G401.6 (cell line): ENCODE measurements at regions not wholly inside any gene's neighbourhood (a gene's known extent, or its start where the extent isn't known, plus 50 kb on each side); places are given as distances from the start of the nearest gene placed in this dataset.
"Not testable (repeated sequence)": the region's sequence is repeated elsewhere in the genome, so short reads cannot be mapped to it uniquely, and the experiment has no call there.

Source experiments
- FAIRE-seq: peaks from 2 replicates; lab custom pipeline; 2012; peaks lifted over from hg19 to GRCh38; lab: Jason Lieb, UNC

- FAIRE-seq, result no peak
These were observed 115.1 kb downstream of the KCNRG start for GRCh38 chr13:50130123-50130946.

- no peak for FAIRE-seq
These were observed 117.0 kb downstream of the KCNRG start for GRCh38 chr13:50131920-50132903.

DNA sequence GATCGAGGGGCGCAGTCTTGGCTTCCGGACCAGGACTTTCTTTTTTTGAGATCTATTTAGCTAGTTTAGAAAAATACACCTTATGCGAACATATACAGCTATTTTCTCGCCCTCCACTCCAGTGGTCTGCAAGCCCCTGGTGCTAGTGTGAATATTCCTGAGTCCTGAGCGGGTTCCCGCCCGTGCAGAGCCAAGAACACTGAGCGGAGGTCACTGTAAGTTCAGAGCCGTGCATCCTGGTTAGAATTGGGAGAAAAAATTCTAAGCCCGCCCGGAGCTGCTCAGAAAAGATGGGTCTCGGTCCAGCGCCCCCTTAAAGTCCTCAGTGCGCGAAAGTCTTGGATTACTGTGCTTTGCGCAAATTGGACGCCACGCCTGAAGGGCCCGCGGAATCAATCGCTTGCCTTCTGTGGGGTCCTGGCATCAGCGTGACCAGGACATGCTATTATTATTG lies 117.7 kb downstream of the KCNRG start:
- FAIRE-seq, result no peak

DNA sequence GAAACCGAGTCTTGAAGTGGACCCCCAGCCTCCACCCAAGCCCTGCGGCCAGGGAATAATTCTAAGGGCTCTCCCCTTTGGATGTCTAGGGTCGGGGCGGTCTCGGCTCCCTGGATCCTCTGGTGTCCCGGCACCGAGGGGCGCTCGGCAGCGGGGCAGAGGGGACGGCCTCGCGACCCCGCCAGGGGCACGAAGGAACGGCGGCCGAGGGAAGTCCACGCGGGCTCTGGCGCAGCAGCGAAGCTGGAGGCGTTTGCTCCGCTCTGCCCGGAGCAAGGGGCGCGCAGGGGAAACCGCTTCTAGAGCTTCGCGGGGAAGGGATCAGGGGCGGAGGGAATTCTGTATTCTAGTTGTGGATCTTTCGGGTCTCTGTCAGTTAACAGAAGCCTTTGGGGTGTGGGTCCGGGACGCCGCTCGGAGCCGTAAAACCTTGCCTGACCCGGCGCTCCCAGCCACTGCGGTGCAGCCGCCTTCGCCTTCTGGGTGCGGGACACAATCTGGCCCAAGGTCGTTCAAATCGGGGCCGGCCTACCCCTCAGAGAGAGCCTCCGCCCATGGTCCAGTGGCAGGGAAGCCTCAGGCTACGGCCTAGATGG lies 118.2 kb downstream of the KCNRG start:
- no peak for FAIRE-seq

DNA sequence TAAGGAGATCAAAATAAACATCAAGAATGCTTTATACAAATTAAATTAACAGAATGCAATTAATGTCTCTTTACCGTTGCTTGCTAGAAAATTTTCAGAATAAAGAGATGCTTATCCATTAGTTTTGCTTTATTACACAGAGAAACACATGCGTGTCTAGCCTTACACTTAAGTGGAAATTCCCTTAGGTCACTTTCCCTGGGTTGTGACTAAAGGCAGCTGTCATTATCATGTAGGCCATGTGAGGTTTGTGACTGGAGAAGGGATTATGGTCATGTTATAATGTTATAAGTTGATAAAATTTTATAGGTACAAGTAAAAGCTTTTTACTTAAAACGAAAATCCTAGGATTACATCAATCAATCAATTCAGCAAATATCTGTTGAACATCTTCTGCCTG lies 121.0 kb downstream of the KCNRG start:
- FAIRE-seq, result no peak

DNA sequence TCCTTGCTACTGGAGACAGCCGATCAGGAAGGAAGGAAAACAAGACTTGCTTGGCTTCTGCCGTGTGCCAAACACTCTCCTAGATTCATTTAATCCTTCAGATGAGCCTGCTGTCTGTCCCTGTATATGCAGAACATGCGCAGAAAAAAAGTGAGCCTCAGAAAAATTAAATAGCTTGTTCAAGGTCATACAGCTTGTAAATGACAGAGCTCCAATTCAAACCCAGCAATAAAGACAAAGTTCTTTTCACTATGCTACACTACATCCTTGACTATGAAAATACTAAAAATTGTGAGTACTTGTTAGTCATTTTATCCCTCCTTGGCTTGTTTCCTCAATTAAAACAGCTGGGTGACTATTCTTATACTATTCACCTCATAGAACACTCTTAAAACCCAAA lies 121.4 kb downstream of the KCNRG start:
- no peak for FAIRE-seq

GRCh38 chr13:50139435-50139934 lies 124.2 kb downstream of the KCNRG start:
- not testable (repeated sequence) for FAIRE-seq

DNA sequence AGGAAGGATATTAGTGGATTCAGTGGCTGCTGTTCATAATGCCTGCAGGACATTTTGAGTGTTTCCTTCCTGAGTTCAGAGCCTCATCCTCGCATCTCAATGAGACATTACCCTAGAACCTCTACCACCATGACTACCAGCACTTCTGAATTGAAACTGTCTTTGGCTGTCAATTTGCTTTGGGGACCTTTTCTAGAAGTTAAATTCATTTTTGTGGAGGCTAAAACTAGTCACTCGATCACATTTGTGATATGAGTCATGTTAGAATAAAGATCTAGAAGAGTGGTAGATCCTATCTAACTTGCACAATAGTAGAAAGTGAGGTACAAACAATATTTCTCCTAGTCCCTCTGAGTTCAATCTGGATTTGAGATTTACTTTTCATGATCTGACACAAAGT lies 124.9 kb downstream of the KCNRG start:
- no peak for FAIRE-seq

DNA sequence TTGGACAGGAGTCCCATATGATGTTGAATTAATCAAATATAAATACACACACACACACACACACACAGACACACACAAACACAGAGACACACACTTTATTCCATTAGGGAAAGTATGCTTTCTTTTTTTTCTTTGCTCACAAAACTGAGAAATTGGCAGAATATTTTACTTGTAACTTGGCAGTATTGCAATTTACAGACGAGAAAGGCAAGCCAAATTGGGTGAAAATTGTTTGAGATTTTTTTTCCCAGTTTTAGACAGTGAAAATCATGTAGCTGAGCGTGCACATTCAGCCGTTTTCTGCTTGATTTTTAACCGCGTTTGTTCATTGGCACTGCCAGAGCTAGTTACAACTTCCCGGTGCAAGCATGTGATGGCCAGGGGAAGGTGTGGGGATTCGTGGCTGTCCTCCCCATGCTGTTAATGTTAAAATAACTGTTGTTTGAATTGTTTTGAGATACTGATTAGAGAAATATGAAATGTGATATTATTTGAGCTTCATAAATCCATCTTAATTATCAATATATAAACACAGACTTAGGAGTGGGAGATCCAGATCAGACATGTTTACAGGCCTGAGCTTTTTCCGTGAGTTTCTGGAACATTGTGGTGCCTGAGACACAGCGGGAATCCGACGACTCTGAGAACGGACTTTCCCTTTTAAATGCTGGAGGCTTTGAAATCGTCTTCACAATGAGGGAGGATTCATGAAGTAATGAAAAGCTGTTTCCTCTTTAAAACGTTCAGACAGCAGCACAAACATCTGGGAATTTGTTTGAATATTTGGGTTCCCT lies 125.5 kb downstream of the KCNRG start:
- no peak for FAIRE-seq

GRCh38 chr13:50141375-50141975 lies 126.2 kb downstream of the KCNRG start:
- no peak for FAIRE-seq

DNA sequence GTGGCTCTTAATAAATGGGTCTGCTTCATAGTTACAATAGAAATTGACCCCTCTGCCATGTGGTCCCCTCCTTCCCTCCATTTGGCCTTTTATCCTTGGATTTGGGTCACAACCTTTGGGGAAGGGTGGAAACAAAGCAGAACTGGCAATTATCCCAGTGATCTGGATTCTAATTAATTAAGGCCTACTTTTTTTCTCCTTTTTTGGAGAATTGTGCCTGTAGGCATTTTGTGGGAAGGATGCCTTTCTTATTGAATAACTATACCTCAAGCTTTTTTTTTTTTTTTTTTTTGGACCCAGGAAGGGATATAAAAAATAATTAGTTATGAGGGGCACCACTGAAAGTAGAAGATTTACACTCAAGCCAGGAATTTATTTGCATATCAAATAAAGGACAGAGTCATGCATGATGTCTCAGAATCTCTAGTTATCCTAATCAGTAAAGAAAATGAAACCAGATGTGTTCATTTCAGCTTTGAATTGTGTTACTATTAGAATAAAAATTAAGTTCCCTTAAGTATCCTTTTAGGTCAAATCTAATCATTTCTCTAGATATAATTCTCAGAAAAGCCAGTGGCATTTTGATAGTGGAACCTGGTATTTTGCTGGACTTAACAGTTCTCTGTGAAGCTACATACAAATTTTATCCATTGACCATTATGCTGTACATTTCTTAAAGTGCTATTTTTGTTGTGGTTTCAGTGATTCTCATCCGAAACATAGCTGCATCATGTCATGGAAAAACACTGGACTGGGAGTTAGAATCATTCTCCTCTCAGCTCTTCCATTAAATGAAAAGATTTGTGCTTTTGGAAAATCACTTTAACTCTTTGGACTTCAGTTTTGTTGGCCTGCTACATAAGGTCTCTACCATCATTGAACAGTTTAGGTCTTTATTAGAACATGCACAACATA lies 129.3 kb downstream of the KCNRG start:
- FAIRE-seq, result no peak

DNA sequence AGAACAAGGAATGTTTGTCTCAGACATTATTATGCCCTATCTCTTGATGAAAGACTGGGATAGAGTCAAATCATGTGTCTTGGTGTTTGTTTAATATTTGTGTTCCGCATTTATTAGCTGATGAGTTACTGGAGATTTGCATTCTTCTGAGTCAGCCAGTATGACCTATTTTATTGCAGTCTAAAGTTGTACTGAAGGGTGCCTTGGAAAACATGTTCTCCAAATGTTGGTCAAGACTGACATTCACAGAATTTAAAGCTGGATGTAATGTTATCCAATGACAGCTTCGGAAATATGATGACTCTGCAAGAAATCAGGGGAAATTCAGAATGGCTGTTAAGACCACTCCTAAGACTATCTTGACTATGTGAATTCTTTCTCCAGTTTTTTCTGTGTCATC lies 134.0 kb downstream of the KCNRG start:
- FAIRE-seq, result no peak

DNA sequence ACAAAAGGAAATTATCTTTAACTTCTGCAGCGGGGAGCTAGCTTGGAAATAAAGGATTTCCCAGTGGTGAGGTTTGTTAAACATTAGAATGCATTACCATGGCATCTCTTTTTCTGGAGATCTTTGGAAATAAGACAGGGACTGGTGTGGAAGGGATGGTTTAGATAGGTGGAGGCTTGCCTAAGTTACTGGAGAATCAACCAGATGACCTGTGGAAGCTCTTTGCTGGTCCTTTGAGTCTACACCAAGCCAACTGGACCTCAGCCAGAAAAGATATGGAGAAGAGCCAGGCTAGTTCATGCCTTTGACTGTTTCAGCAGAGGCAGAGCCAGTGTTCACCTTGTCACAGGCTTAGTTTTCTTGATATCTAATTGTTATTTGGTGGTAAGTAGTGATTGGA lies 134.7 kb downstream of the KCNRG start:
- FAIRE-seq, result no peak

DNA sequence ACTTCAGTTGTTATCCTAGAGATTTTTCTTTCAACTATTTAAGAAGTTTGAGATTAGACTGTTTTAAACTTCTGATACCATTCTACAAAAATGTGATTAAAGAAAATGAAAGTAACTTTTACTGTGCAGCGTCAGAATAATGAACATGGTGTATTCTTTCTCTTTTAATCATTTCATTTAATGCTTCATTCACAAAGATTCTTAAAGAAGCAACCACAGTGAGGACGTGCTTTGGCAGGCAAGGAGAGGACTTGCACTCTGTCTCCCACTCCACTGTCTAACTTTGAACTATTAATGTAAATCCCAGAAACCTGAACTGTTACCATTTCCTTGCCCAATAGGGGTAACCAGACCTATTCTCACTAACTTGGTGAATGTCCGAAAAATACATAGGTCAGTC lies 137.0 kb downstream of the KCNRG start:
- FAIRE-seq, result no peak

DNA sequence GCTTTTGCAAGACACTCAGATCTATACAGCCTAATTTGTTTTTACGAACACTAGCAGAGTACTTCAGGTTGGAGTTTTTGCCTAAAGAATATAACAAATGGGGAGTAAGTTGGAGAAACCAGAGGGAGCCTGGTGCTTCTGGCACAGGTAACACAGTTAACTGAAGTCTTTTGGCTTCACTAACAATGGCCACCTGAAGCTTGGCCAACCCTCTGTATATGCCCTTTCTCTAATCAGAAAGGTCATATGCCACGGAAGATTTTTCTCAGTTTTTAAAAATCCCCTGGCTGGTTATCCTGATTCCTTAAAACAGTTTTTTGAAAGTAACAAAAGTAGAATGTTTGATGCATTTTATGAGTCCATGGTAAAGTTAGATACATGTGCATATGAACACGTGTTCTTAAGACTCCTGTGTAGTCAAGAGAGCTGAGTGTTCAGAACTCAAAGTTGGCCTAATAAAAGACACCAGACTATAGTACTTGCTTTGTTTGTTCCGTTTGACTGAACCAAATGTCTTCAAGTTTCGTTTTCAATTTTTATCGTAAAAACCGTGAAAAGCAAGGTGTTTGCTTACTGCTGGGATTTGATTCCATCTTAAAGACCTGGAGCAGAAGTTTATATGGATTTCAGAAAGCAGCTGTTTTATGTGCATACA lies 137.5 kb downstream of the KCNRG start:
- FAIRE-seq, result no peak

DNA sequence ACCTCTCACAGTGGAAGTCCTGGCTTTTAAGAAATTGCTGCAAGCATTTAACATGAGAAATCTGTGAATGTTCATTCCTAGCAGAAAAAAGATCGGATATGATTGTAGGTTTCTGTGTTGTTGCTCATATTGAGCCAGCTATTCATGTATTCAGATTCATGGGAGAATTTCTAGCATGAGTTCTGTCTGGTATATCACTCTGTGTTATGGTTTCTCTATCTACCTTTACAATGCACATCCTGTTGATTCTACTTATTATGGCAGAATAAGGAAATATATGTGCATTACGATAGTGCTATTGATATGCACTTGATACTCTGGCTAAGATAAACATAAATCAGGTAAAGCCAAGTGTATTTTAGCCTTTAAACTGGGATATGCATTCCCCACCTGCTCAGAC lies 138.2 kb downstream of the KCNRG start:
- no peak for FAIRE-seq

- FAIRE-seq, result no peak
These were observed 138.6 kb downstream of the KCNRG start for GRCh38 chr13:50153876-50154275.

GRCh38 chr13:50154697-50155096 lies 139.5 kb downstream of the KCNRG start:
- no peak for FAIRE-seq

GRCh38 chr13:50156140-50156539 lies 140.9 kb downstream of the KCNRG start:
- no peak for FAIRE-seq
